Tibial nerve (tissue), 4 donors: ENCODE measurements at regions not wholly inside any gene's neighbourhood (a gene's known extent, or its start where the extent isn't known, plus 50 kb on each side); places are given as distances from the start of the nearest gene placed in this dataset.

Source experiments
- CTCF ChIP-seq, 5 experiments: fragments of 200-600 bp in 3 of 5; fragments of 450-650 bp in 2 of 5; sonication (generic) in 3 of 5; IDR thresholded peaks; one replicate each; pipeline ENCODE4 v1.5.1; 2016 to 2019; ENCODE audit warnings: antibody characterized with exemption in 5 of 5, mild to moderate bottlenecking in 3 of 5, moderate library complexity in 2 of 5
- EP300 ChIP-seq, 2 donors: sonication (generic); formaldehyde crosslinking; IDR thresholded peaks; one replicate each; pipeline ENCODE4 v1.6.1; 2017; ENCODE audit warnings: antibody characterized with exemption in 2 of 2, mild to moderate bottlenecking in 1 of 2
- POLR2A ChIP-seq, 2 donors: fragments of 450-650 bp; IDR thresholded peaks; one replicate each; pipeline ENCODE4 v1.6.1; 2017; ENCODE audit warnings: antibody characterized with exemption in 2 of 2, mild to moderate bottlenecking in 2 of 2, moderate library complexity in 2 of 2

- TF ChIP-seq CTCF (IDR thresholded peaks at IDR 0.05) (no peak), EP300 (IDR thresholded peaks at IDR 0.05) (no peak), POLR2A (IDR thresholded peaks at IDR 0.05) (no peak)
Measured at GRCh38 chr14:61616524-61617185, 78.7 kb upstream of the HIF1A start.
